Renal cortex interstitium (tissue), 11 donors: ENCODE measurements at regions not wholly inside any gene's neighbourhood (a gene's known extent, or its start where the extent isn't known, plus 50 kb on each side); places are given as distances from the start of the nearest gene placed in this dataset.
"Not testable (repeated sequence)": the region's sequence is repeated elsewhere in the genome, so short reads cannot be mapped to it uniquely, and the experiment has no call there.

Experiments used
- DNase-seq, 11 donors: peaks; one replicate each; pipeline ENCODE4 v3.0.0-alpha.2; 2013; ENCODE audit warnings: low read depth in 9 of 11, low spot score in 4 of 11; ENCODE audit errors: extremely low read depth in 1 of 11

DNA sequence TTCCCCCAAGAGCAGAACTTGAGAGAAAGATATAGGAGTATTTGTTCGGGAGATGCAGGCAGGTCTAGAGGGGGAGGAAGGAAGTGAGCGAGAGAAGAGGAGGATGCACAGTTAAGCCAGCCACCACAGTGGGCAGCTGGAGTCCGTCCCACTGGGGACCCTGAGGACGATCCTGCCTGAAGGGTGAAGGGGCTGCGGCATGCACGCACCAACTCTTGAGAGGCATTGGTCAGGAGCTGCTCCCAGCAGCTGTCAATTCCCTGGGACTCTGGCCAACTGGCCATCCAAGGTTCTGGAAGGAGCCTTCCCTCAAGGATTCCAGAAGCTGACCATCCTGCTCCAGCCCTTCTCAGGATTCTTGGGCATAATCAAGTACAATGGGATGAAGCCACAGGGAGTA lies 246.9 kb downstream of the MATN1 start:
- no peak for DNase-seq

DNA sequence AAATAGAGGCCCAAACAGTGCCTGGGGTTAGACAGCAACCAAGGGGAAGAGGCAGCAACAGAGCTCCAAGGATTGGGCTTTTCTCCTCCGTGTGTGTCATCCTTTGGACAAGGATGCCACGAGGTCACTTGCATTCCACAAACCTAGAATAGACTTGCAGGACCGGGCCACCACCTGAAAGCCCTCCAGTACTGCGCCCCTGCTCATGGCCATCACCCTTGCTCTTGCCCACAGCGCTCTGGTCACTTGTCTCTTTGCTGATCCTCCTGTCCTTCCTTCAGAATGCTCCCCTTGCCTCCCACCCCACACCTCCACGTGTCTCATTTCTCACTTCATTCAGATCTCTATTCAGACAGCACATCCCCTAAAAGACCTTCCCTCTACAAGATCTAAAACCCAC lies 247.4 kb downstream of the MATN1 start:
- DNase-seq: no peak

DNA sequence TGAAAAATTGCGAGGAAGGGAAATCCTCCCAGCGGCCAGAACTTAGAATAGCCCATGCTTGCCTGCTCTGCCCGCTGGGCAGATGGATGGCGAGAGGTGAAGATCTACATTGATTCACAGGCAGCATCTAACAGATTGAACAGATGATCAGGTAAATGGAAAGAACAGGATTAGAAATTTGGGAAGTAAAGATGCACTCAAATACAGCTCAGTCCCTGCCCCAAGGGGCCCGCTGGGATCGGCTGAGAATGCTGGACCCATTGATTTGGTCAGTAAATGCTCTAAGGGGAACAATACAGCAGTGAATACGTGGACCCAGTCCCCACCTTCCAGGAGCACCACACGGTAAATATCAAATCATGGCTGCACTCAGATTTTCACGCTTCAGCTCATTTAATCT lies 248.2 kb downstream of the MATN1 start:
- no peak for DNase-seq

DNA sequence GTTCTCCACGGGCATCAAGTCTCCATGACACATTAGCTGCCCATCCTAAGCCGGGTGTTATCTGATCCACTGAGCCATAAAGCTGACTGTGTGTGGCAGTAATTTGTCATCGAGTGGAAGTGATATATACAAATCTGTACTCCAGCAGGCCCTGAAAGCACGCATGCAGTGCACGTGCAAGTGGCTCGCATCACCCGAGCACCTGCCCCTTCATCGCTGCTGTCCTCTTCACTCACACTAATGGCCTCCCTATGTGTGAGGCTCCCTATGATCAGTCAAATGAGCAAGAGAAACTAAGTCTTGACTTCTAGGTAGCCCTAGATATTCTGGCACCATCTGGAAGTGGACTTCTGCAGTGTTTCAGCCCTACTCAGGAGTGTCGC lies 248.6 kb downstream of the MATN1 start:
- no peak for DNase-seq

DNA sequence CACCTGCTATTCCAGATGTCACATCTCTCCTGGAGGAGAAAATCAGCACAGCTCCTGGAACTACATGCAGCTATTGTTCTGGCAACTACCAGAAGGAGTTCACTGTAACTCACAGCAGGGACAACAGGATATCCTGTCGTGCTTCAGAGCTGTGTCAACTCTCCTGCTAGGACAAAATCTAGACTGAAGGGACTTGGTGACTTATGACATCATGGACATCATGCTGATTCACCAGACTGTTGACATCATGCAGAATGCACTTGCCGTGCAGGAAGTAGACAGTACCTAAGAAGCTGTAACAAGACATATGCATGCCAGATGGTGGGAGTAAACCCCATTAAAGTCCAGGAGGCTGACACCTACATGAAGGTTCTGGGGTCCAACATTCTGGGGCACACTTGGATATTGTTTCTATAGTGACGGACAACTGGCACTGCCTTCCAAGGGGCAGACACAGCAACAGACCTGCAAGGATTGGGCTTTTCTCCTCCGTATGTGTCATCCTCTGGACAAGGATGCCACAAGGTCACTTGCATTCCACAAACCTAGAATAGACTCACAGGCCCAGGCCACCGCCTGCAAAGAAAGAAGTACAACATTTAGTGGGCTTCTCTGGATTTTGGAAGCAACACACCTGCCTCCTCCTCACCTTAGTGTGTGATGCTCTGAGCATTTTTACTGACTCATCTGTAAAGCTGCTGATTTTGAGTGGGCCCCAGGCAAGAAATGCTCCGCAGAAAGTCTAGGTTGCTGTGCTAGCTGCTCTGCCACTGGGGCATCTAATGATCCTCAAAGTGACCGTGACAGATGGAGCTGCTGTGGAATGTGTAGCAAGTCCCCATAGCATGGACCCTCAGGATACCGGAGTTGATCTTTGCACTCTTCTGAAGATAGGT lies 249.2 kb downstream of the MATN1 start:
- DNase-seq: no peak

DNA sequence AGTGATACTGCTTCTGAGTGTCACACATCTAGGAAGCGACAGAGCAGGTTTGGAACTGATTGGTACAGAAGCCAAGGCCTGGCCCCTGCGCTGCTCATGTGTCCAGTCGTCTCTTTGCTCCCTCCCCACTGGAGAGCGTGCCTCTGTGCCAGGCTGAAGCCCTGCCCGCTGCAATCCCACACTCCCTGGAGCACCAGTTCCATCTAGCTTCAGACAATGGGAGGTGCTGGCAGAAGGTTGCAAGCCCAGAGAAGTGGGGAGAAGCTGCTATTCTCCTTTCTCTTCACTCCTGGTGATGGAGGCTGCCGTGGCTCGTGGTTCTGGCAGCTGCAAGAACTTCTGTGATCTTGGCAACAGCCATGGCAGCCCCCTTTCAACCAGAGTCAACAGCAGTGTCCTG lies 250.9 kb downstream of the MATN1 start:
- DNase-seq: no peak

DNA sequence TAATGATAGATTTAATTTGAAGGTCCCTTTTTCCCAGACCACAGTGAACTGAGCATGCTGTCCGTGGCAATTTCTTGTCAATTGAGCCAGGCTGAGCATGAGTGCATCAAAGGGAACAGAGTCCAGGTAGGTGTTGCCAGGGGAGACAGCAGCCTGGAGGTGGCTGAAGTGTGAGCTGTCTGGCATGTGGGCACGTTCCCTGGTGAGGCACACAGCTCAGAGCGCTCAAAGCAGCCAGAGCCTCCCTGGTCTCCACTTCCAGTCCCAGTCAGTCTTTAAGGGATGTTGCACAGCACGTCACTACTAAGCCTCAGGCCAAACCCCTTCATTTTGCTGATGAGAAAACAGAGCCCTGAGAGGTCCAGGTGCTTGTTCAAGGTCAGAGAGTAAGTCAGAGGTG lies 251.4 kb downstream of the MATN1 start:
- no peak for DNase-seq

DNA sequence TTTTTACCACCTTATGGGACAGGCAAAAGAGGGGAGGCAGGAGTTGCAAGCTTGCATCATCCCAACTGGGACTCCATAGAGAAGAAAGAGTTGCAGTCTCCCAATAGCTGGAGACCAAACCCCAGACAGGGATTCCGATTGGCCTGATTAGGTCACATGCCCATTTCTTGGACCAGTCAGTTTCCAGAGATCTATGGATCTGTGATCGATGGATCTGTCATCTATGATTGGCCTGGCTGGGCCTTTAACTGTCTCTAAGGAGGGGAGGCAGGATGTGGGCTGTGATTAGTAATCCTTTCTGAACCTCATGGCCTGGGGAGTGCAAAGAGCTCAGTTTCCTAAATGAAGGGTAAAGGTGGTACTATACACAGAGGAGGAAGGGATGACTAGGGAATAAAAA lies 252.1 kb downstream of the MATN1 start:
- no peak for DNase-seq

- no peak for DNase-seq
Observed at GRCh38 chr1:30469426-30469825, 254.0 kb downstream of the MATN1 start.

DNA sequence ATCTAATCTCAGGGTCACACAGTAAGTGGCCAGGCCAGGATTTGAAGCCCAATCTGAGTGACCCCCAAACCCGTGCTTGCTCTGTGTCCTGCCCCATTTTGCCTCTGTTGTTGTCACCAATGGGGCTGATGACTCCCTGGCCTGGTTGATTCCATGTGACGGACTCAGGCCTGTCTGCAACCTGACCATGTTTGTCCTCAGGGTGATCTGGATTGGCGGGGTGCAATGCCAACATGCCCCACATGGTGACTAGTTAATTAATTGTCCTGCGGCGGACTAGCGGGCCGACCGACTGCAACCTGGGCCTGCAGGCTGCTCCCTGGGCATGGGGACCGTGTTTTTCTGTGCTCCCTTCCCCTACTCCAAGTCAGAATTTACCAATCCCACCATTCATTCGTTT lies 256.3 kb downstream of the MATN1 start:
- DNase-seq: no peak

- DNase-seq: no peak
Observed at GRCh38 chr1:30466610-30467009, 256.8 kb downstream of the MATN1 start.

DNA sequence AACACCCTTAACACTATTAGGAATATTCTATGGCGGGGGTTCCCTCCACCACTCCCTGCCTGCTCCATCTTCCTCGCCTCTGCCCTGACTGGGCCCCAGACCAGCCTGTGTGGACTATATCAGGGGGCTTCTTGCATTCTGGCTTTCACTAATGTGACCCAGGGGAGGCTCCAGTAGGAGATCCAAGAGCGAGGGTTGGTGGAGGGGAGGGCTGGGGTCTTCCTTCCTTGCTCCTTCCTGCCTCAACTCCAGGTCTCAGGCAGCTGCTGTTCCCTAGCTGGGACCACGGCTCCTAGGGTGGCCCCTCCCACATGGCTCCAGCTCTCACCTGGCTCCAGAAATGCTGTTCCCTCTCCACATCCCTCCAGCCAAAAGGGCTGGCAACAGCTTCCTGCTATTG lies 257.4 kb downstream of the MATN1 start:
- no peak for DNase-seq

DNA sequence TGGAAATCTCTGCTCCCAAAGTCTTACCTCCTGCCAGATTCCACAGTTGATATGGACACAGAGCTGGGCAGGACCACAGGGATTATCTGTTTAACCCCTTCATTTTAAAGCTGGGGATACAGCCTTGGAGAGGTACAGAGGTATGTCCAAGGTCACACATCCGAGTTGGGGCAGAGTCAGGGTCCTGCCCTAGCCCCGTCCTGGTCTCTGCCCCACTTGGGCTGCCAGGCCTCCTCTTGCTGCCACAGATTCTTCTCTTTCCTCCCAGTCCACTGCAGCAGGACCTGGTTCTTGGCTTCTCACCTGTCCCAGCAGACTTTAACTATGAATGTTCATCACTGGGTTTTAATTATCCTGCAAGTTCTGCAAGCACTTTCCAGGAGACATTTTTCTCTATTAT lies 258.3 kb downstream of the MATN1 start:
- DNase-seq: no peak

DNA sequence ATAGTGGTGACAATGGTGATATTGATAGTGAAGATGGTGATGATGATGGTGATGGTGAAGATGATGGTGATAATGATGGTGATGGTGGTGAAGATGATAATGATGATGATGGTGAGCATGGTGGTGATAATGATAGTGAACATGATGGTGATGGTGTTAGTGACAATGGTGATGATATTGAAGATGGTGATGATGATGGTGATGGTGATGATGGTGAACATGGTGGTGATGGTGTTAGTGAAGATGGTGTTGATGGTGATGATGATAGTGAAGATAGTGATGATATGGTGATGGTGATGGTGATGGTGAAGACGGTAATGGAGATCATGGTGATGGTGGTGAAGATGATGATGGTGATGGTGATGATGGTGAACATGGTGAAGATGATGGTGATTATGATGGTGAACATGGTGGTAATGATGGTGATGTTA lies 259.2 kb downstream of the MATN1 start:
- no peak for DNase-seq

GRCh38 chr1:30462826-30463425 lies 260.5 kb downstream of the MATN1 start:
- DNase-seq: no peak

GRCh38 chr1:30462166-30462565 lies 261.2 kb downstream of the MATN1 start:
- no peak for DNase-seq

DNA sequence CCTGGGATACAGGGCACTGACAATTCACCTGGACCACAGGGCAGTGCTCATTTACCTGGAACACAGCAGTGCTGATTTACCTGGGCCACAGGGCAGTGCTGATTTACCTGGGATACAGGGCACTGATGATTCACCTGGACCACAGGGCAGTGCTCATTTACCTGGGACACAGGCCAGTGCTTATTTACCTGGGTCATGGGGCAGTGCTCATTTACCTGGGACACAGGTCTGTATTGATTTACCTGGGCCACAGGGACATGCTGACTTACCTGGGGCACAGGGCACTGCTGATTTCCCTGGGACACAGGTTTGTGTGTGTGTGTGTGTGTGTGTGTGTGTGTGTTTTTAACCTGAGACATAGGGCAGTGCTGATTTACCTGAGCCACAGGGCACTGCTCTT lies 261.7 kb downstream of the MATN1 start:
- no peak for DNase-seq

DNA sequence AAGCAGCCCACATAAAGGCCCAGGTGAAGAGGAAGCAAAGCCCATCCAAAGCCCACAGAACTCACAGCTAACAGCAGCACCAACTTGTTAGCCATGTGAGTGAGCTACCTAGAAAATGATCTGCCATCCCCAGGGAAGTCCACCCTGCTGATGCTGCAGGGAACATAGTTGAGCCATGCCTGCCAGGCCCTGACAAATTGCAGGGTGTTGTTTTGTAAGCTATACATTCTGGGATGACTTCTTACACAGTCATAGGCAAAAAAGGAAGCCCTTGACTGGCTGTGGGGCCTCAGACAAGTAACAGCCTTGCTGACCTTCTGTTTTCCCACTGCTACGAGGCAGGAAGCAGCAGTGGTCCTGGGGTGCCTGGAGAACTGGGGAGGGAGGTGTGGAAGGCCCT lies 262.7 kb downstream of the MATN1 start:
- DNase-seq: no peak

- DNase-seq: not testable (repeated sequence)
Observed at GRCh38 chr1:30458730-30459485, 264.5 kb downstream of the MATN1 start.

GRCh38 chr1:30452925-30453324 lies 270.5 kb downstream of the MATN1 start:
- DNase-seq: no peak
